Neural cell (in vitro differentiated cells): ENCODE measurements at regions not wholly inside any gene's neighbourhood (a gene's known extent, or its start where the extent isn't known, plus 50 kb on each side); places are given as distances from the start of the nearest gene placed in this dataset.

Experiments
- H2AFZ ChIP-seq: fragments of 200-600, 300-800 bp; sonication (generic), shearing (Covaris generic); 2 replicates; pipeline ENCODE4 v1.6.0; 2014; ENCODE audit warnings: low read depth, mild to moderate bottlenecking, antibody characterized with exemption, low read length, moderate library complexity
- H3F3A ChIP-seq: fragments of 200-600 bp; shearing (Covaris generic); 2 replicates; pipeline ENCODE4 v1.6.1; 2016; ENCODE audit warnings: mild to moderate bottlenecking, moderate library complexity, mixed read lengths, antibody characterized with exemption, low read length; ENCODE audit not compliant: insufficient read depth, poor library complexity, severe bottlenecking
- H3K27ac ChIP-seq: fragments of 200-600, 300-800 bp; sonication (generic), shearing (Covaris generic); 2 replicates; pipeline ENCODE4 v1.5.1; 2014; ENCODE audit warnings: mild to moderate bottlenecking, low read length, moderate library complexity
- H3K27me3 ChIP-seq: fragments of 300-800, 200-600 bp; sonication (generic), shearing (Covaris generic); 2 replicates; pipeline ENCODE4 v1.6.0; 2014; ENCODE audit warnings: mild to moderate bottlenecking, low read depth, low read length, moderate library complexity; ENCODE audit not compliant: insufficient read depth
- H3K36me3 ChIP-seq: fragments of 300-800, 200-600 bp; sonication (generic), shearing (Covaris generic); 2 replicates; pipeline ENCODE4 v1.5.1; 2014; ENCODE audit warnings: mild to moderate bottlenecking, antibody characterized with exemption, low read length, moderate library complexity; ENCODE audit not compliant: insufficient read depth
- H3K4me2 ChIP-seq: fragments of 300-800, 200-600 bp; sonication (generic), shearing (Covaris generic); 2 replicates; pipeline ENCODE4 v1.6.0; 2014; ENCODE audit warnings: mild to moderate bottlenecking, low read length
- H3K4me3 ChIP-seq: fragments of 300-800, 200-600 bp; sonication (generic), shearing (Covaris generic); 2 replicates; pipeline ENCODE4 v1.5.1; 2014; ENCODE audit warnings: mild to moderate bottlenecking, low read length, moderate library complexity
- H3K79me2 ChIP-seq: fragments of 200-600 bp; shearing (Covaris generic); replicated peaks from 2 replicates; pipeline ENCODE4 v1.6.0; 2014; ENCODE audit warnings: mild to moderate bottlenecking, low read length, moderate library complexity; ENCODE audit not compliant: insufficient read depth
- H3K9ac ChIP-seq: fragments of 300-800, 200-600 bp; sonication (generic), shearing (Covaris generic); 2 replicates; pipeline ENCODE4 v1.6.1; 2016; ENCODE audit warnings: mild to moderate bottlenecking, low read length, mixed read lengths
- H3K9me2 ChIP-seq: fragments of 200-600 bp; shearing (Covaris generic); 2 replicates; pipeline ENCODE4 v1.6.1; 2016; ENCODE audit warnings: mild to moderate bottlenecking, low read length, mixed read lengths; ENCODE audit not compliant: insufficient read depth
- H3K9me3 ChIP-seq: fragments of 200-600, 300-800 bp; sonication (generic), shearing (Covaris generic); 2 replicates; pipeline ENCODE4 v1.6.1; 2016; ENCODE audit warnings: mild to moderate bottlenecking, mixed run types, low read length, moderate library complexity, mixed read lengths
- H4K20me1 ChIP-seq: fragments of 200-600 bp; shearing (Covaris generic); 2 replicates; pipeline ENCODE4 v1.6.1; 2016; ENCODE audit warnings: mild to moderate bottlenecking, mixed run types; ENCODE audit not compliant: insufficient read depth
- CTCF ChIP-seq: fragments of 450-650 bp; IDR thresholded peaks from 2 replicates; pipeline ENCODE4 v1.5.1; 2014; ENCODE audit warnings: antibody characterized with exemption, mild to moderate bottlenecking, moderate library complexity; ENCODE audit not compliant: poor library complexity, severe bottlenecking
- EP300 ChIP-seq: fragments of 450-650 bp; conservative IDR thresholded peaks from 2 replicates; pipeline ENCODE4 v1.6.1; 2014; ENCODE audit warnings: antibody characterized with exemption, mild to moderate bottlenecking, moderate library complexity; ENCODE audit not compliant: poor library complexity, severe bottlenecking
- EZH2 ChIP-seq: fragments of 200-600, 300-800 bp; shearing (Covaris generic), sonication (generic); IDR thresholded peaks from 2 replicates; pipeline ENCODE4 v1.6.1; 2014; ENCODE audit warnings: antibody characterized with exemption, low read length, borderline replicate concordance, mild to moderate bottlenecking; ENCODE audit not compliant: insufficient read depth, poor library complexity, severe bottlenecking
- MXI1 ChIP-seq: fragments of 450-650 bp; conservative IDR thresholded peaks from 2 replicates; pipeline ENCODE4 v1.6.1; 2014; ENCODE audit warnings: antibody characterized with exemption, mild to moderate bottlenecking; ENCODE audit not compliant: poor library complexity, severe bottlenecking
- POLR2AphosphoS5 ChIP-seq: IDR thresholded peaks from 2 replicates; pipeline ENCODE4 v1.6.1; 2012
- RAD21 ChIP-seq: fragments of 450-650 bp; conservative IDR thresholded peaks from 2 replicates; pipeline ENCODE4 v1.6.1; 2014; ENCODE audit warnings: antibody characterized with exemption, mild to moderate bottlenecking, moderate library complexity
- REST ChIP-seq: IDR thresholded peaks from 2 replicates; pipeline ENCODE4 v1.6.1; 2012; ENCODE audit warnings: borderline replicate concordance
- SMC3 ChIP-seq: fragments of 450-650 bp; conservative IDR thresholded peaks from 2 replicates; pipeline ENCODE4 v1.6.1; 2014; ENCODE audit warnings: antibody characterized with exemption, mild to moderate bottlenecking, moderate library complexity; ENCODE audit not compliant: poor library complexity
- TAF1 ChIP-seq: IDR thresholded peaks from 2 replicates; pipeline ENCODE4 v1.6.1; 2012; ENCODE audit warnings: low read depth

GRCh38 chr3:106347350-106347749 is 478.5 kb upstream of the CBLB start:
- H3K36me3 ChIP-seq, result no peaks in the 10 kb centered on the region
- H3K4me2 ChIP-seq, result no peak overlapping the region
- H3K9me2 ChIP-seq, result no peaks in the 10 kb centered on the region
- H3K9me3 ChIP-seq, result no peaks in the 10 kb centered on the region
- no peaks in the 10 kb centered on the region for H3K27me3 ChIP-seq
- H3K27ac ChIP-seq, result no peak overlapping the region
- no peak overlapping the region for H3K4me3 ChIP-seq
- H3K79me2 ChIP-seq, result no peaks in the 10 kb centered on the region
- H2AFZ ChIP-seq, result no peak overlapping the region
- H3F3A ChIP-seq, result no peaks in the 10 kb centered on the region
- no peaks in the 10 kb centered on the region for H4K20me1 ChIP-seq
- H3K9ac ChIP-seq, result no peak overlapping the region
- no peak for TF ChIP-seq RAD21
- no peak for TF ChIP-seq EZH2
- TF ChIP-seq EP300, result no peak
- TF ChIP-seq REST, result no peak
- TF ChIP-seq MXI1, result no peak

GRCh38 chr3:106348139-106348690 is 479.4 kb upstream of the CBLB start:
- Histone ChIP-seq H3K27ac (no peak overlapping the region), H2AFZ (no peak overlapping the region), H3K9me3 (no peaks in the 10 kb centered on the region), H3K4me2 (no peak overlapping the region), H3K27me3 (no peaks in the 10 kb centered on the region), H3K9me2 (no peaks in the 10 kb centered on the region), H3K9ac (no peak overlapping the region), H3K36me3 (no peaks in the 10 kb centered on the region), H4K20me1 (no peaks in the 10 kb centered on the region), H3K4me3 (no peak overlapping the region), H3F3A (no peaks in the 10 kb centered on the region), H3K79me2 (no peaks in the 10 kb centered on the region)
- no peak for TF ChIP-seq EP300
- no peak for TF ChIP-seq SMC3
- TF ChIP-seq RAD21, result no peak
- TF ChIP-seq REST, result no peak
- no peak for TF ChIP-seq POLR2AphosphoS5
- no peak for TF ChIP-seq CTCF
- TF ChIP-seq MXI1, result no peak
- TF ChIP-seq TAF1, result no peak
- TF ChIP-seq EZH2, result no peak
